HEK293 (cell line): ENCODE measurements at regions not wholly inside any gene's neighbourhood (a gene's known extent, or its start where the extent isn't known, plus 50 kb on each side); places are given as distances from the start of the nearest gene placed in this dataset.

Experiments
- CTCF ChIA-PET: fragments of 350-600 bp; formaldehyde crosslinking; extraction: SDS; loops from one replicate; lab custom pipeline; 2021; ENCODE audit warnings: antibody characterized with exemption; lab: Yijun Ruan, JAX
- POLR2A ChIA-PET: fragments of 300-600 bp; formaldehyde crosslinking; extraction: SDS; loops from one replicate; lab custom pipeline; 2020; ENCODE audit warnings: antibody characterized with exemption, inconsistent platforms; lab: Yijun Ruan, JAX
- H3K27ac ChIP-seq: fragments of 200-500 bp; sonication (Bioruptor generic); 2 replicates; pipeline ENCODE4 v1.5.1; 2014; ENCODE audit warnings: low read depth, low read length, control low read depth, inconsistent platforms; ENCODE audit errors: extremely low read depth
- H3K36me3 ChIP-seq, 2 experiments: fragments of 200-500 bp in 1 of 2; sonication (Bioruptor generic) in 1 of 2; 1 replicate in 1 of 2; 2 replicates in 1 of 2; pipeline ENCODE4 v1.5.1; 2014 to 2017; ENCODE audit warnings: inconsistent platforms in 2 of 2, low read length in 2 of 2; ENCODE audit not compliant: control insufficient read depth in 2 of 2, insufficient read depth in 1 of 2
- H3K4me1 ChIP-seq: fragments of 200-500 bp; sonication (Bioruptor generic); 2 replicates; pipeline ENCODE4 v1.5.1; 2014; ENCODE audit warnings: mild to moderate bottlenecking, low read length, inconsistent platforms; ENCODE audit not compliant: control insufficient read depth, insufficient read depth
- H3K4me3 ChIP-seq: 2 replicates; pipeline ENCODE4 v1.5.1; 2011; ENCODE audit warnings: low read depth, mild to moderate bottlenecking, control low read depth, low read length, moderate library complexity
- H3K9me3 ChIP-seq: fragments of 200-500 bp; sonication (Bioruptor generic); 2 replicates; pipeline ENCODE4 v1.5.1; 2014; ENCODE audit warnings: low read depth, low read length, inconsistent platforms; ENCODE audit not compliant: control insufficient read depth, insufficient read depth
- BCL11B ChIP-seq: fragments of 450-650 bp; formaldehyde crosslinking; IDR thresholded peaks from 2 replicates; pipeline ENCODE4 v1.5.1; 2016; ENCODE audit warnings: low read depth, missing biosample characterization, missing genetic modification characterization
- GLIS2 ChIP-seq: fragments of 450-650 bp; formaldehyde crosslinking; IDR thresholded peaks from 2 replicates; pipeline ENCODE4 v1.5.1; 2016; ENCODE audit warnings: missing biosample characterization, missing genetic modification characterization
- TCF7L2 ChIP-seq: IDR thresholded peaks from 2 replicates; pipeline ENCODE4 v1.6.1; 2011; ENCODE audit warnings: low read depth, mild to moderate bottlenecking, inconsistent platforms, low read length, moderate library complexity, borderline replicate concordance
- YY1 ChIP-seq: fragments of 450-650 bp; formaldehyde crosslinking; IDR thresholded peaks from 2 replicates; pipeline ENCODE4 v1.5.1; 2018; ENCODE audit warnings: missing biosample characterization, missing genetic modification characterization
- ZFHX2 ChIP-seq: fragments of 450-650 bp; formaldehyde crosslinking; conservative IDR thresholded peaks from 2 replicates; pipeline ENCODE4 v1.5.1; 2016; ENCODE audit warnings: missing biosample characterization, missing genetic modification characterization
- ZFP69B ChIP-seq: fragments of 450-650 bp; formaldehyde crosslinking; IDR thresholded peaks from 2 replicates; pipeline ENCODE4 v1.5.1; 2016; ENCODE audit warnings: missing biosample characterization, missing genetic modification characterization
- ZNF184 ChIP-seq: fragments of 450-650 bp; IDR thresholded peaks from 2 replicates; pipeline ENCODE4 v1.5.1; 2018; ENCODE audit warnings: missing biosample characterization, mild to moderate bottlenecking, missing genetic modification characterization
- ZNF335 ChIP-seq: fragments of 450-650 bp; formaldehyde crosslinking; conservative IDR thresholded peaks from 2 replicates; pipeline ENCODE4 v1.5.1; 2016; ENCODE audit warnings: missing biosample characterization, missing genetic modification characterization
- ZNF416 ChIP-seq: fragments of 450-650 bp; formaldehyde crosslinking; IDR thresholded peaks from 2 replicates; pipeline ENCODE4 v1.5.1; 2016; ENCODE audit warnings: missing biosample characterization, missing genetic modification characterization
- ZNF449 ChIP-seq: fragments of 450-650 bp; formaldehyde crosslinking; IDR thresholded peaks from 2 replicates; pipeline ENCODE4 v1.5.1; 2017; ENCODE audit warnings: missing biosample characterization, mild to moderate bottlenecking, missing genetic modification characterization, moderate library complexity
- ZNF521 ChIP-seq: fragments of 450-650 bp; formaldehyde crosslinking; IDR thresholded peaks from 2 replicates; pipeline ENCODE4 v1.5.1; 2017; ENCODE audit warnings: missing biosample characterization, mild to moderate bottlenecking, missing genetic modification characterization
- ZNF555 ChIP-seq: fragments of 450-650 bp; formaldehyde crosslinking; conservative IDR thresholded peaks from 2 replicates; pipeline ENCODE4 v1.5.1; 2017; ENCODE audit warnings: missing biosample characterization, mild to moderate bottlenecking, missing genetic modification characterization, inconsistent platforms
- ZNF560 ChIP-seq: fragments of 450-650 bp; formaldehyde crosslinking; IDR thresholded peaks from 2 replicates; pipeline ENCODE4 v1.5.1; 2017; ENCODE audit warnings: missing biosample characterization, missing genetic modification characterization, borderline replicate concordance
- ZNF776 ChIP-seq: fragments of 450-650 bp; formaldehyde crosslinking; IDR thresholded peaks from 2 replicates; pipeline ENCODE4 v1.5.0; 2017; ENCODE audit warnings: missing biosample characterization, missing genetic modification characterization, borderline replicate concordance
- ZNF777 ChIP-seq: fragments of 450-650 bp; formaldehyde crosslinking; IDR thresholded peaks from 2 replicates; pipeline ENCODE4 v1.5.1; 2017; ENCODE audit warnings: missing biosample characterization, missing genetic modification characterization, borderline replicate concordance
- ZNF792 ChIP-seq: fragments of 450-650 bp; formaldehyde crosslinking; IDR thresholded peaks from 2 replicates; pipeline ENCODE4 v1.5.1; 2016; ENCODE audit warnings: missing biosample characterization, missing genetic modification characterization
- TF ChIP-seq, protein P1 (sequence below): fragments of 450-650 bp; formaldehyde crosslinking; IDR thresholded peaks from 2 replicates; pipeline ENCODE4 v1.5.1; 2016; ENCODE audit warnings: missing biosample characterization, missing genetic modification characterization
- TF ChIP-seq, protein P2 (sequence below): fragments of 450-650 bp; formaldehyde crosslinking; IDR thresholded peaks from 2 replicates; pipeline ENCODE4 v1.5.1; 2017; ENCODE audit warnings: missing biosample characterization, missing genetic modification characterization
- TF ChIP-seq, protein P3 (sequence below): fragments of 450-650 bp; formaldehyde crosslinking; IDR thresholded peaks from 2 replicates; pipeline ENCODE4 v1.5.1; 2016; ENCODE audit warnings: missing biosample characterization, missing genetic modification characterization
- TF ChIP-seq, protein P4 (sequence below): IDR thresholded peaks from 2 replicates; pipeline ENCODE4 v1.6.1; 2011; ENCODE audit warnings: mild to moderate bottlenecking, low read depth, low read length, borderline replicate concordance
- TF ChIP-seq, protein P5 (sequence below): fragments of 450-650 bp; formaldehyde crosslinking; IDR thresholded peaks from 2 replicates; pipeline ENCODE4 v1.5.1; 2016; ENCODE audit warnings: missing biosample characterization, missing genetic modification characterization, borderline replicate concordance
- TF ChIP-seq, protein P6 (sequence below): fragments of 450-650 bp; formaldehyde crosslinking; IDR thresholded peaks from 2 replicates; pipeline ENCODE4 v1.5.1; 2016; ENCODE audit warnings: missing biosample characterization, missing genetic modification characterization
- TF ChIP-seq, protein P7 (sequence below): fragments of 450-650 bp; formaldehyde crosslinking; IDR thresholded peaks from 2 replicates; pipeline ENCODE4 v1.5.1; 2016; ENCODE audit warnings: missing biosample characterization, missing genetic modification characterization

GRCh38 chr17:6941989-6942388, 53.9 kb upstream of the ALOX12 start (continued):
- TF ChIP-seq, protein P1, sequence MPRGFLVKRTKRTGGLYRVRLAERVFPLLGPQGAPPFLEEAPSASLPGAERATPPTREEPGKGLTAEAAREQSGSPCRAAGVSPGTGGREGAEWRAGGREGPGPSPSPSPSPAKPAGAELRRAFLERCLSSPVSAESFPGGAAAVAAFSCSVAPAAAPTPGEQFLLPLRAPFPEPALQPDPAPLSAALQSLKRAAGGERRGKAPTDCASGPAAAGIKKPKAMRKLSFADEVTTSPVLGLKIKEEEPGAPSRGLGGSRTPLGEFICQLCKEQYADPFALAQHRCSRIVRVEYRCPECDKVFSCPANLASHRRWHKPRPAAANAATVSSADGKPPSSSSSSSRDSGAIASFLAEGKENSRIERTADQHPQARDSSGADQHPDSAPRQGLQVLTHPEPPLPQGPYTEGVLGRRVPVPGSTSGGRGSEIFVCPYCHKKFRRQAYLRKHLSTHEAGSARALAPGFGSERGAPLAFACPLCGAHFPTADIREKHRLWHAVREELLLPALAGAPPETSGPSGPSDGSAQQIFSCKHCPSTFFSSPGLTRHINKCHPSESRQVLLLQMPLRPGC (tag by site-specific recombination): no peak
- TF ChIP-seq, protein P2, sequence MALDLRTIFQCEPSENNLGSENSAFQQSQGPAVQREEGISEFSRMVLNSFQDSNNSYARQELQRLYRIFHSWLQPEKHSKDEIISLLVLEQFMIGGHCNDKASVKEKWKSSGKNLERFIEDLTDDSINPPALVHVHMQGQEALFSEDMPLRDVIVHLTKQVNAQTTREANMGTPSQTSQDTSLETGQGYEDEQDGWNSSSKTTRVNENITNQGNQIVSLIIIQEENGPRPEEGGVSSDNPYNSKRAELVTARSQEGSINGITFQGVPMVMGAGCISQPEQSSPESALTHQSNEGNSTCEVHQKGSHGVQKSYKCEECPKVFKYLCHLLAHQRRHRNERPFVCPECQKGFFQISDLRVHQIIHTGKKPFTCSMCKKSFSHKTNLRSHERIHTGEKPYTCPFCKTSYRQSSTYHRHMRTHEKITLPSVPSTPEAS (tag by site-specific recombination): no peak
- TF ChIP-seq ZNF521 (no peak), ZNF335 (no peak), ZNF776 (tag by site-specific recombination) (no peak), ZFP69B (tag by site-specific recombination) (no peak), GLIS2 (tag by site-specific recombination) (no peak), ZNF777 (tag by site-specific recombination) (no peak), TCF7L2 (no peak), ZFHX2 (tag by site-specific recombination) (no peak)
- TF ChIP-seq, protein P3, sequence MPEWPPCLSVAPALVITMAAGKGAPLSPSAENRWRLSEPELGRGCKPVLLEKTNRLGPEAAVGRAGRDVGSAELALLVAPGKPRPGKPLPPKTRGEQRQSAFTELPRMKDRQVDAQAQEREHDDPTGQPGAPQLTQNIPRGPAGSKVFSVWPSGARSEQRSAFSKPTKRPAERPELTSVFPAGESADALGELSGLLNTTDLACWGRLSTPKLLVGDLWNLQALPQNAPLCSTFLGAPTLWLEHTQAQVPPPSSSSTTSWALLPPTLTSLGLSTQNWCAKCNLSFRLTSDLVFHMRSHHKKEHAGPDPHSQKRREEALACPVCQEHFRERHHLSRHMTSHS (tag by site-specific recombination): no peak

- H3K4me1 ChIP-seq: no peaks in the 10 kb centered on the region
- H3K36me3 ChIP-seq: no peaks in the 10 kb centered on the region
- ChIA-PET POLR2A (interaction anchor here (0.8 kb wide), 1 partner anchor 9 kb away, joined by 3 read pairs; no protein-coding TSS in a partner anchor), CTCF (interaction anchor here (0.6 to 1.3 kb wide), 2 partner anchors 29 to 32 kb away, joined by 3 to 8 read pairs; no protein-coding TSS in a partner anchor)
- no peaks in the 10 kb centered on the region for H3K9me3 ChIP-seq
- no peak overlapping the region for H3K4me3 ChIP-seq
- TF ChIP-seq, protein P4, sequence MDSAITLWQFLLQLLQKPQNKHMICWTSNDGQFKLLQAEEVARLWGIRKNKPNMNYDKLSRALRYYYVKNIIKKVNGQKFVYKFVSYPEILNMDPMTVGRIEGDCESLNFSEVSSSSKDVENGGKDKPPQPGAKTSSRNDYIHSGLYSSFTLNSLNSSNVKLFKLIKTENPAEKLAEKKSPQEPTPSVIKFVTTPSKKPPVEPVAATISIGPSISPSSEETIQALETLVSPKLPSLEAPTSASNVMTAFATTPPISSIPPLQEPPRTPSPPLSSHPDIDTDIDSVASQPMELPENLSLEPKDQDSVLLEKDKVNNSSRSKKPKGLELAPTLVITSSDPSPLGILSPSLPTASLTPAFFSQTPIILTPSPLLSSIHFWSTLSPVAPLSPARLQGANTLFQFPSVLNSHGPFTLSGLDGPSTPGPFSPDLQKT: no peak
- TF ChIP-seq, protein P5, sequence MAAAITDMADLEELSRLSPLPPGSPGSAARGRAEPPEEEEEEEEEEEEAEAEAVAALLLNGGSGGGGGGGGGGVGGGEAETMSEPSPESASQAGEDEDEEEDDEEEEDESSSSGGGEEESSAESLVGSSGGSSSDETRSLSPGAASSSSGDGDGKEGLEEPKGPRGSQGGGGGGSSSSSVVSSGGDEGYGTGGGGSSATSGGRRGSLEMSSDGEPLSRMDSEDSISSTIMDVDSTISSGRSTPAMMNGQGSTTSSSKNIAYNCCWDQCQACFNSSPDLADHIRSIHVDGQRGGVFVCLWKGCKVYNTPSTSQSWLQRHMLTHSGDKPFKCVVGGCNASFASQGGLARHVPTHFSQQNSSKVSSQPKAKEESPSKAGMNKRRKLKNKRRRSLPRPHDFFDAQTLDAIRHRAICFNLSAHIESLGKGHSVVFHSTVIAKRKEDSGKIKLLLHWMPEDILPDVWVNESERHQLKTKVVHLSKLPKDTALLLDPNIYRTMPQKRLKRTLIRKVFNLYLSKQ: no peak
- TF ChIP-seq BCL11B (tag by site-specific recombination): no peak
- no peak for TF ChIP-seq YY1 (tag by site-specific recombination)
- TF ChIP-seq ZNF184 (tag by site-specific recombination): no peak
- TF ChIP-seq, protein P6, sequence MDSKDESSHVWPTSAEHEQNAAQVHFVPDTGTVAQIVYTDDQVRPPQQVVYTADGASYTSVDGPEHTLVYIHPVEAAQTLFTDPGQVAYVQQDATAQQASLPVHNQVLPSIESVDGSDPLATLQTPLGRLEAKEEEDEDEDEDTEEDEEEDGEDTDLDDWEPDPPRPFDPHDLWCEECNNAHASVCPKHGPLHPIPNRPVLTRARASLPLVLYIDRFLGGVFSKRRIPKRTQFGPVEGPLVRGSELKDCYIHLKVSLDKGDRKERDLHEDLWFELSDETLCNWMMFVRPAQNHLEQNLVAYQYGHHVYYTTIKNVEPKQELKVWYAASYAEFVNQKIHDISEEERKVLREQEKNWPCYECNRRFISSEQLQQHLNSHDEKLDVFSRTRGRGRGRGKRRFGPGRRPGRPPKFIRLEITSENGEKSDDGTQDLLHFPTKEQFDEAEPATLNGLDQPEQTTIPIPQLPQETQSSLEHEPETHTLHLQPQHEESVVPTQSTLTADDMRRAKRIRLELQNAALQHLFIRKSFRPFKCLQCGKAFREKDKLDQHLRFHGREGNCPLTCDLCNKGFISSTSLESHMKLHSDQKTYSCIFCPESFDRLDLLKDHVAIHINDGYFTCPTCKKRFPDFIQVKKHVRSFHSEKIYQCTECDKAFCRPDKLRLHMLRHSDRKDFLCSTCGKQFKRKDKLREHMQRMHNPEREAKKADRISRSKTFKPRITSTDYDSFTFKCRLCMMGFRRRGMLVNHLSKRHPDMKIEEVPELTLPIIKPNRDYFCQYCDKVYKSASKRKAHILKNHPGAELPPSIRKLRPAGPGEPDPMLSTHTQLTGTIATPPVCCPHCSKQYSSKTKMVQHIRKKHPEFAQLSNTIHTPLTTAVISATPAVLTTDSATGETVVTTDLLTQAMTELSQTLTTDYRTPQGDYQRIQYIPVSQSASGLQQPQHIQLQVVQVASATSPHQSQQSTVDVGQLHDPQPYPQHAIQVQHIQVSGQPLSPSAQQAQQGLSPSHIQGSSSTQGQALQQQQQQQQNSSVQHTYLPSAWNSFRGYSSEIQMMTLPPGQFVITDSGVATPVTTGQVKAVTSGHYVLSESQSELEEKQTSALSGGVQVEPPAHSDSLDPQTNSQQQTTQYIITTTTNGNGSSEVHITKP (tag by site-specific recombination): no peak
- TF ChIP-seq, protein P7, sequence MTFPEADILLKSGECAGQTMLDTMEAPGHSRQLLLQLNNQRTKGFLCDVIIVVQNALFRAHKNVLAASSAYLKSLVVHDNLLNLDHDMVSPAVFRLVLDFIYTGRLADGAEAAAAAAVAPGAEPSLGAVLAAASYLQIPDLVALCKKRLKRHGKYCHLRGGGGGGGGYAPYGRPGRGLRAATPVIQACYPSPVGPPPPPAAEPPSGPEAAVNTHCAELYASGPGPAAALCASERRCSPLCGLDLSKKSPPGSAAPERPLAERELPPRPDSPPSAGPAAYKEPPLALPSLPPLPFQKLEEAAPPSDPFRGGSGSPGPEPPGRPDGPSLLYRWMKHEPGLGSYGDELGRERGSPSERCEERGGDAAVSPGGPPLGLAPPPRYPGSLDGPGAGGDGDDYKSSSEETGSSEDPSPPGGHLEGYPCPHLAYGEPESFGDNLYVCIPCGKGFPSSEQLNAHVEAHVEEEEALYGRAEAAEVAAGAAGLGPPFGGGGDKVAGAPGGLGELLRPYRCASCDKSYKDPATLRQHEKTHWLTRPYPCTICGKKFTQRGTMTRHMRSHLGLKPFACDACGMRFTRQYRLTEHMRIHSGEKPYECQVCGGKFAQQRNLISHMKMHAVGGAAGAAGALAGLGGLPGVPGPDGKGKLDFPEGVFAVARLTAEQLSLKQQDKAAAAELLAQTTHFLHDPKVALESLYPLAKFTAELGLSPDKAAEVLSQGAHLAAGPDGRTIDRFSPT (tag by site-specific recombination): no peak
- TF ChIP-seq ZNF555 (tag by site-specific recombination): no peak
- no peak for TF ChIP-seq ZNF335
- no peak for TF ChIP-seq ZNF449 (tag by site-specific recombination)
- TF ChIP-seq ZNF560 (tag by site-specific recombination): no peak
- no peak for TF ChIP-seq ZNF792 (tag by site-specific recombination)
- no peak for TF ChIP-seq ZNF416
- TF ChIP-seq, all 188 proteins: peak for 0
- no peak overlapping the region for H3K27ac ChIP-seq
Measured at GRCh38 chr17:6943406-6943805, 52.4 kb upstream of the ALOX12 start.
